ENCODE measurements at regions not wholly inside any gene's neighbourhood (a gene's known extent, or its start where the extent isn't known, plus 50 kb on each side); places are given as distances from the start of the nearest gene placed in this dataset.

DNA sequence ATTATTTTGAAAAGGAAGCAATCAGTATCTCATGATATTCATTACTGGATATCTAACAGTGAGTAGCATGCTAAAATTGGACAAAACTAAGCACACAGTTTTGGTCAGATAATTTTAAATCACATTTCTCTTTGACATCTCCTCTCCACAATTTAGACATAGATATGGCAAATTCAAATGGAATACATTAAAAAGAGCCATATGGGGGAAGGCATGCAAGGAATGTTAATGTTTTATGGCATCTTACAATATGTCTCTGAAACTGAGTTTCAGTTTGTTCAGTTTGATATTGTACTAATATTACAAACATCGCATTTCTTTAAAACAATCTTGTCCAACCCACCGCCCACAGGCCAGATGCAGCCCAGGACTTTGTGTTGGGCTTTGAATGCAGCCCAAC, 151.0 kb downstream of the HTR1A start:
- no peak overlapping the region for H3K4me3 ChIP-seq (ENCODE audit: low read length)
- TF ChIP-seq, protein P1, sequence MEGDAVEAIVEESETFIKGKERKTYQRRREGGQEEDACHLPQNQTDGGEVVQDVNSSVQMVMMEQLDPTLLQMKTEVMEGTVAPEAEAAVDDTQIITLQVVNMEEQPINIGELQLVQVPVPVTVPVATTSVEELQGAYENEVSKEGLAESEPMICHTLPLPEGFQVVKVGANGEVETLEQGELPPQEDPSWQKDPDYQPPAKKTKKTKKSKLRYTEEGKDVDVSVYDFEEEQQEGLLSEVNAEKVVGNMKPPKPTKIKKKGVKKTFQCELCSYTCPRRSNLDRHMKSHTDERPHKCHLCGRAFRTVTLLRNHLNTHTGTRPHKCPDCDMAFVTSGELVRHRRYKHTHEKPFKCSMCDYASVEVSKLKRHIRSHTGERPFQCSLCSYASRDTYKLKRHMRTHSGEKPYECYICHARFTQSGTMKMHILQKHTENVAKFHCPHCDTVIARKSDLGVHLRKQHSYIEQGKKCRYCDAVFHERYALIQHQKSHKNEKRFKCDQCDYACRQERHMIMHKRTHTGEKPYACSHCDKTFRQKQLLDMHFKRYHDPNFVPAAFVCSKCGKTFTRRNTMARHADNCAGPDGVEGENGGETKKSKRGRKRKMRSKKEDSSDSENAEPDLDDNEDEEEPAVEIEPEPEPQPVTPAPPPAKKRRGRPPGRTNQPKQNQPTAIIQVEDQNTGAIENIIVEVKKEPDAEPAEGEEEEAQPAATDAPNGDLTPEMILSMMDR (conservative IDR thresholded peaks at IDR 0.05; ENCODE audit: low read length), result no peak
- no peak for DNase-seq (ENCODE audit: low read depth)

DNA sequence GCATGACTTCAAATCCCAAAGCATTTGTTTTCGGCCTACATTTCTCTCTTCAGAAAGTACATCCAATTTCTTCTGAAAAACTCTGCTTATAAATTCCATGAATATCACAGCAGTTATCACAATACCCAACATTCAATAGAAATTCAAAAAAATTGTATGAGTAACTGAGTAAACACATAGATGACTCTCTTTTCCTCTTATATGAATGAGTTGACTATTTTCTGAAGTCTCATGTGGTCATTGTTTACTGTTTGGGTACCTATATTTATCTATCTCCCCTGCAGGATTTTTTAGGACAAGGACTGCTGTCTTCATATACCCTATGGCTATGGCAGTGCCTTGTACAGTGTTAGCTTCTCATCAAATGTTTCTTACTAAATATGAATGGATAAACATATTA, 157.1 kb downstream of the HTR1A start:
- H3K4me3 ChIP-seq (ENCODE audit: low read length), result no peak overlapping the region
- no peak for DNase-seq (ENCODE audit: low read depth)
- TF ChIP-seq, protein P1 (conservative IDR thresholded peaks at IDR 0.05; ENCODE audit: low read length), result no peak

DNA sequence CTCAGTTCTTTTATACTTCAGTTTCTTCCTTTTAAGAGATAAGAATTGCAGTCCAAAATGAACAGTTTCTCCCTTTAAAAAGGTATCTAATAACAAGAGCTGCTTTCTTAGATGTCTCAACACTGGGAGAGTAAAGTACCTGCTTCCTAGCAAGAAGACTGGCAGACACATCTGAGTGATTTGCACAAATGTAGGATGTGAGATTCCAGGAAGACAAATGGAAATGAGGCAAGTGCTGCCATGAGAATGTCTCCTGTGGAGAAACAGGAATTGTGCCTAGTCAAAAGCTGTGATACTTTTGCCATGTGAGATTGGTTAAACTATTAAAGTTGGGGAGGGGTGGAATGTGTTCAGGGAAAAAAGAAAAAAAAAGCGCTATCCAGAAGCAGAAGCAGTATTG, 159.1 kb downstream of the HTR1A start:
- TF ChIP-seq, protein P1 (conservative IDR thresholded peaks at IDR 0.05; ENCODE audit: low read length), result no peak
- no peak for DNase-seq (ENCODE audit: low read depth)
- no peak overlapping the region for H3K4me3 ChIP-seq (ENCODE audit: low read length)

DNA sequence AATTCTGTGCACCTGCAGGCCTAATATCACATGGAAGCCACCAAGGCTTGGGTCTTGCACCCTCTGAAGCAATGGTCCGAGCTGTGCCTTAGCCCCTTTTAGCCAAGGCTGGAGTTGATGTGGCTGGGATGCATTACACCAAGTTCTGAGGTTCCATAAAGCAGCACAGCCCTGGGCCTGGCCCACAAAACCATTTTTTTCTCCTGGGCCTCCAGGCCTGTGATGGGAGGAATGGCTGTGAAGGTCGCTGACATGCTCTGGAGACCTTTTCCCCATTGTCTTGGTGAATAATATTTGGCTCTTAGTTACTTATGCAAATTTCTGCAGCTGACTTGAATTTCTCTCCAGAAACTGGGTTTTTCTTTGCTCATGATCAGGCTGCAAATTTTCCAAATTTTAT, 167.3 kb downstream of the HTR1A start:
- TF ChIP-seq, protein P1 (conservative IDR thresholded peaks at IDR 0.05; ENCODE audit: low read length), result no peak
- no peak for DNase-seq (ENCODE audit: low read depth)

DNA sequence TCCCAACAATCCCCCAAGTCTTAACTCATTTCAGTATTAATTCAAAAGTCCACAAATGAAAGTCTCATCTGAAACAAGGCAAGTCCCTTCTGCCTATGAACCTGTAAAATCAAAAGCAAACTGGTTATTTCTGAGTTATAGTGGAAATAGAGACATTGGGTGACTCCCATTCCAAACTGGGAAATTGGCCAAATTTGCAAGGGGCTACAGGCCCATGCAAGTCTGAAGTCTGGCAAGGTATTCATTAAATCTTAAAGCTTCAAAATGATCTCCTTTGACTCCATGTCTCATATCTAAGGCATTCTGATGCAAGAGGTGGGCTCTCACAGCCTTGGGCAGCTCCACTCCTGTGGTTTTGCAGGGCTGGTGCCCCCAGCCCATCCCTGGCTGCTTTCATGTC, 167.9 kb downstream of the HTR1A start:
- DNase-seq (ENCODE audit: low read depth), result no peak
- TF ChIP-seq, protein P1 (conservative IDR thresholded peaks at IDR 0.05; ENCODE audit: low read length), result no peak
- no peak overlapping the region for H3K4me3 ChIP-seq (ENCODE audit: low read length)

More for the DNA sequence above, 167.3 kb downstream of the HTR1A start:
- H3K4me3 ChIP-seq (ENCODE audit: low read length), result no peak overlapping the region

DNA sequence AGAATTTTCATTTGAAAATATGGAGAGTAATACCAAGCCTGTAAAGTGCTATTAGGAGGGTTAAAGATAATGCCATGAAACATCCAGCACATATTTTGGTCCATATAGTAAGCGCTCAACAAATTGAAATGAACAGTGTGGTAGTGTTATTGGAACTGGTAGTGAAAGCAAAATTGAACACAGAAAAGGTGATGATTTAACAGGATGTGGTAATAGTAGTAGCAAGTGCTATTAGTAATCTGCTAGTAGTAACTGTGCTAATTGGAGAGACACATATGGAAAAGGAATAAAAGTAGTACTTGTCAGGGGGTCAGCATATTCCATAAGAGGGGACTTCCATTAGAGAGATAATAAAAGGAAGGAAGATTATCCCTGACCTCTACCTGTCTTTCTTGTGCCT, 187.3 kb downstream of the HTR1A start:
- TF ChIP-seq, protein P1 (conservative IDR thresholded peaks at IDR 0.05; ENCODE audit: low read length), result no peak
- DNase-seq (ENCODE audit: low read depth), result no peak

DNA sequence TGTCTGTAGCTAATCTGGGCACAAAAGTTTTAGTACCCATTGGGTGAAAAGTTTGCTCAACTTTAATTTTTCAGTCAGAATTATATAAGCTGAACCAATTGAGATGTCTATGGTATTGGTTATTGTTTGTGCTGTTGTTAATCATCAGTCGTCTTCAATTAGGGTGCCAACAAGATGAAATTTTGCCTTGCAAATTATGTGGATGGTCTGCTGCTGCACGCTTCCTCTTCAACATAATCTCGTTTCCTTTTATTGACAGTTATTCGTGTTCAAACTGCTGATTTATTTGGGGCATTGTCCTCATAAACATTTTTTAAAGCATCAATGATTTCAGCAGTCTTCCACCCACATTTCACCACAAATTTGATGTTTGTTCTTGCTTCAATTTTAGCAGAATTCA, 194.0 kb downstream of the HTR1A start:
- H3K4me3 ChIP-seq (ENCODE audit: low read length), result no peak overlapping the region
- no peak for DNase-seq (ENCODE audit: low read depth)
- TF ChIP-seq, protein P1 (conservative IDR thresholded peaks at IDR 0.05; ENCODE audit: low read length), result no peak

More for the DNA sequence above, 187.3 kb downstream of the HTR1A start:
- no peak overlapping the region for H3K4me3 ChIP-seq (ENCODE audit: low read length)

Measured in AG10803 (cell line).